GM10248 (cell line): ENCODE measurements at regions not wholly inside any gene's neighbourhood (a gene's known extent, or its start where the extent isn't known, plus 50 kb on each side); places are given as distances from the start of the nearest gene placed in this dataset.

Experiments used
- CTCF ChIA-PET: fragments of 300-600 bp; sonication (Branson Sonifier 250); formaldehyde crosslinking; extraction: SDS; loops from one replicate; lab custom pipeline; 2021; ENCODE audit warnings: antibody characterized with exemption; lab: Yijun Ruan, JAX
- POLR2A ChIA-PET: fragments of 350-650 bp; sonication (Branson Sonifier 250); formaldehyde crosslinking; extraction: SDS; loops from one replicate; lab custom pipeline; 2020; ENCODE audit warnings: antibody characterized with exemption; lab: Yijun Ruan, JAX
- DNase-seq: peaks from one replicate; pipeline ENCODE4 v3.0.0; 2012; ENCODE audit errors: extremely low spot score
- TF ChIP-seq, protein P1 (sequence below): IDR thresholded peaks from 2 replicates; pipeline ENCODE4 v1.5.1; 2012; ENCODE audit warnings: mild to moderate bottlenecking, low read depth; ENCODE audit errors: extremely low read depth, missing control alignments, control extremely low read depth

DNA sequence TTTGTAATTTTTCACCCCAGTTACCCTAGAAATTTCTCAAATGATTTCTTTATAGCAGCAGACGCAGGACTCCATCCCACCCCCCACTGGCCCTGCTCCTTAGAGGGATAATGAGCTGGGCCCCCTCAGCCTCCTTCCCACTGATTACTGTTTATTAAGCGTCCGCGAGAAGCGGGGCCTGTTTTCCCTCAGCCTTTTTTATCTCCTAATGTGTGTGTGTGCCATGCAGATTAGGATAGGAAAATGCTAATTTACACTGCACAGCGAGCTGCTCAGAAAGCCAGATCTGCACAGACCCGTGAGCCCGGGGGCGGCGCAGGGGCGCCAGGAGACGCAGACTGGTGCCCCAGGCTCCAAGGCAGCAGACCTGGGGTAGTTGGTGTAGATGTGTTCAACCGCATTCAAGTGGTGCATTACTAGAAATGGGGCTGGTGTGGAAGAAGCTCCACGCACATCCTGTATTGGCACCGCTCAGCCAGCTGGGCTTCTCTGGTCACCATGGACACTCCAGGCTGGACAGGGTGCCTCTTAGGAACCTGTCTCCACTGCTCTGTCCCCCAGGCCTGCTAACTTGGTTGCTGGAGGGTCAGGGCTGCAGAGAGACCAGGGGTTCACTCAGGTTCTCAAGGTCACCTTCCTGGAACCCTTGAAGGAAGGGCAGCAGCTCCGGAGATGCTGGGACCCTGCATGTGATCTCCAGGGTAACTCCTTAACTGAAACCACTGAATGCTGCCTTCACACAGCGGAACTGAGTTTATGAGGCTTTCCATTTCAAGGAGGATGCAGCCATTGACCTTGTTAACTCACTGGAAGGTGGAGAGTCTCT, 256.3 kb downstream of the ERMARD start:
- DNase-seq: no peak
- POLR2A ChIA-PET: no interaction called here
- TF ChIP-seq, protein P1, sequence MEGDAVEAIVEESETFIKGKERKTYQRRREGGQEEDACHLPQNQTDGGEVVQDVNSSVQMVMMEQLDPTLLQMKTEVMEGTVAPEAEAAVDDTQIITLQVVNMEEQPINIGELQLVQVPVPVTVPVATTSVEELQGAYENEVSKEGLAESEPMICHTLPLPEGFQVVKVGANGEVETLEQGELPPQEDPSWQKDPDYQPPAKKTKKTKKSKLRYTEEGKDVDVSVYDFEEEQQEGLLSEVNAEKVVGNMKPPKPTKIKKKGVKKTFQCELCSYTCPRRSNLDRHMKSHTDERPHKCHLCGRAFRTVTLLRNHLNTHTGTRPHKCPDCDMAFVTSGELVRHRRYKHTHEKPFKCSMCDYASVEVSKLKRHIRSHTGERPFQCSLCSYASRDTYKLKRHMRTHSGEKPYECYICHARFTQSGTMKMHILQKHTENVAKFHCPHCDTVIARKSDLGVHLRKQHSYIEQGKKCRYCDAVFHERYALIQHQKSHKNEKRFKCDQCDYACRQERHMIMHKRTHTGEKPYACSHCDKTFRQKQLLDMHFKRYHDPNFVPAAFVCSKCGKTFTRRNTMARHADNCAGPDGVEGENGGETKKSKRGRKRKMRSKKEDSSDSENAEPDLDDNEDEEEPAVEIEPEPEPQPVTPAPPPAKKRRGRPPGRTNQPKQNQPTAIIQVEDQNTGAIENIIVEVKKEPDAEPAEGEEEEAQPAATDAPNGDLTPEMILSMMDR: no peak
- CTCF ChIA-PET: interaction anchor here (1.0 kb wide), 1 partner anchor 9 kb away, joined by 3 read pairs; no protein-coding TSS in a partner anchor

DNA sequence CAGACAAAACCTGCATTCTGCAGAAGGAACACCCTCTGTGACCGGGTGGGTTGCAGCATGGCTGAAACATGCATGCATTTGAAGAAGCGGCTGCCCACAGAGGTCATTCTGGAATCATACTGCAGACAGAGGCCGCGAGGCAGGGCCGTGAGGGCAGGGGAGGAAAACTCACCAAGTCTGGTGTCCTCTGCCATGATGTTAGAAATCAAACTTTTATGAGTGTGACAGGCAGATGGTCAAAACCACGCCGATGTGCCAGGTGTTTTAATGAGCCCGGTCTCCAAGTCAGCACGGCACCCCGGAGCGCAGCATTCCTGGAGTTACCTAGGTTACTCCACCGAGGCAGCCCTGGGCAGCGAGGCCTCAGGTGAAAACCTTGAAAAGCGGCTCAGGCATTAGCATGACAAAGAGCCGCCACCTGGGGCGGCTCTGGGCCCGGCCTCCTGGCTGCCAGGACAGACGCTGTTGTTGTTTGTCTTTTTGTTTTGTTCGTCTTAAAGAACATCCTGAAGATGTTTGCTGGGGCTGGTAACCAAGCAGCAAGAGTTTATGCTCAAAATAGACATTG, 255.6 kb downstream of the ERMARD start:
- POLR2A ChIA-PET: no interaction called here
- TF ChIP-seq, protein P1: no peak
- no peak for DNase-seq
- CTCF ChIA-PET: no interaction called here

DNA sequence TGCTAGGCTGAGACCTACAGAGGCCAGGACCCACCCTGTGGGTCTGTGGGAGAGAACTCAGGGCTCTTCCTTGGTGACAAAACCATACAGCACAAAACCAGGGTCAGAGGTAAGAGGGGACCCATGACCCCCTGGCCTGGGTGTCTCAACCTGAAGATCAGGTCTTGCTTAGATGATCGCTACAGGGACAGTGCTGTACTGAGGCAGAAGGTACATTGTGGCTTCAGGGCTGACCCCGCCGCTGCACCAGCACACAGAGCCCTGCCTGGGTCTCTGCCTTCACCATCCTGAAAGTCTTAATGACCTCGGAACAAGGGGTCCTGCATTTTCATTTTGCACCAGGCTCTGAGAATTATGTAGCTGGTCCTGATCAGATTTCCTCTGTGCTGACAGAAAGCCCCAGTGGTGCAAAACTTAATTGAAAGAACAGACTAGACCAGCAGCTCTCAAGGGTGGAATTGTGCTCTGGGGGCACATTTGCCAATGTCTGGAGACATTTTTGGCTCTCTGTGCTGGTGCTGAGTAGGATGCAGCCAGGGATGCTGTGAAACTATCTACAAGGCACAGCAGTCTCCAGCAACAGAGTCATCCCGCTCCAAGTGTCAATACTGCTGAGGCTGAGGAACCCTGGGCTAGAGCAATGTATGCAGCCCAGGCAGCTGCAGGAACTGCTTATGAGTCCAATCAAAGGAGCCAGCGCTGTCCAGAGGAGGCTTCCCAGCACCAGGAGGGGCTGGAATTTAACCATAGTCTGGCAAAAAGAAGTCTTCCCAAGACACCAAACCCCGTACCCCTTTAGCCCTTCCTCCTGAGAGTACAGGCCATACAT, 254.9 kb downstream of the ERMARD start:
- no peak for DNase-seq
- ChIA-PET CTCF (no interaction called here), POLR2A (no interaction called here)
- TF ChIP-seq, protein P1: no peak

DNA sequence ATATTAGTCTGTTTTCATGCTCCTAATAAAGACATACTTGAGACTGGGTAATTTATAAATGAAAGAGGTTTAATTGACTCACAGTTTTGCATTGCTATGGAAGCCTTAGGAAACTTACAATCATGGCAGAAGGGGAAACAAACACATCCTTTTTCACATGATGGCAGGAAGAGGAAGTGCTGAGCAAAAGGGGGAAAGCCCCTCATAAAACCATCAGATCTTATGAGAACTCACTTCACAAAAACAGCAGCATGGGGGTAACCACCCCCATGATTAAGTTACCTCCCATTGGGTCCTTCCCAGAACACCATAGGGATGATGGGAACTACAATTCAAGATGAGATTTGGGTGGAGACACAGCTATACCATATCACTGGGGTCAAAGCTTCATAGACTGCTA, 254.2 kb downstream of the ERMARD start:
- DNase-seq: no peak
- TF ChIP-seq, protein P1: no peak
- ChIA-PET CTCF (no interaction called here), POLR2A (no interaction called here)

DNA sequence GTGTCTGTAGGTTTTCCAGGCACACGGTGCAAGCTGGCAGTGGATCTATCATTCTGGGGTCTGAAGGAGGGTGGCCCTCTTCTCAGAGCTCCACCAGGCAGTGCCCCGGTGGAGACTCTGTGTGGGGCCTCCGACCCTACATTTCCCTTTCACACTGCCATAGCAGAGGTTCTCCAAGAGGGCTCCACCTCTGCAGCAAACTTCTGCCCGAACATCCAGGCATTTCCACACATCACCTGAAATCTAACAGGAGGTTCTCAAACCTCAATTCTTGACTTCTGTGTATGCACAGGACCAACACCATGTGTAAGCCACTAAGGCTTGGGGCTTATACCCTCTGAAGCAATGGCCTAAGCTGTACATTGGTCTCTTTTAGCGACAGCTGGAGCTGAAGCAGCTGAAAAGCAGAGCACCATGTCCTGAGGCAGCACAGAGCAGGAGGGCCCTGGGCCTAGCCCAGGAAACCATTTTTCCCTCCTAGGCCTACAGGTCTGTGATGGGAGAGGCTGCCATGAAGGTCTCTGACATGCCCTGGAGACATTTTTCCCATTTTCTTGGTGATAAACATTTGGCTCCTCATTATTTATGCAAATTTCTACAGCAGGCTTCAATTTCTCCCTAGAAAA, 253.3 kb downstream of the ERMARD start:
- TF ChIP-seq, protein P1: no peak
- ChIA-PET CTCF (interaction anchor here (1.0 kb wide), 1 partner anchor 13 kb away, joined by 4 read pairs; no protein-coding TSS in a partner anchor), POLR2A (no interaction called here)
- DNase-seq: no peak
